GM12872 (cell line): ENCODE measurements at regions not wholly inside any gene's neighbourhood (a gene's known extent, or its start where the extent isn't known, plus 50 kb on each side); places are given as distances from the start of the nearest gene placed in this dataset.

Experiments used
- CTCF ChIP-seq: IDR thresholded peaks from 3 replicates; pipeline ENCODE4 v1.5.1; 2011; ENCODE audit warnings: low read depth, mild to moderate bottlenecking, low read length, moderate library complexity; ENCODE audit not compliant: insufficient read depth

- TF ChIP-seq CTCF: no peak
Measured at GRCh38 chr2:8584174-8585066, 97.4 kb upstream of the ID2 start.

GRCh38 chr2:8586457-8587051 is 95.3 kb upstream of the ID2 start:
- no peak for TF ChIP-seq CTCF

GRCh38 chr2:8587251-8587791 is 94.5 kb upstream of the ID2 start:
- TF ChIP-seq CTCF: no peak

GRCh38 chr2:8587920-8588830 is 93.7 kb upstream of the ID2 start:
- no peak for TF ChIP-seq CTCF

GRCh38 chr2:8588831-8589191 is 93.0 kb upstream of the ID2 start:
- no peak for TF ChIP-seq CTCF

GRCh38 chr2:8589721-8590120 is 92.1 kb upstream of the ID2 start:
- TF ChIP-seq CTCF: no peak

- TF ChIP-seq CTCF: no peak
Measured at GRCh38 chr2:8590938-8591337, 90.9 kb upstream of the ID2 start.
